Liver (tissue), 3 donors: ENCODE measurements at regions not wholly inside any gene's neighbourhood (a gene's known extent, or its start where the extent isn't known, plus 50 kb on each side); places are given as distances from the start of the nearest gene placed in this dataset.

ENCODE experiments used
- RAD21 ChIP-seq, 2 donors: IDR thresholded peaks; 2 replicates each; pipeline ENCODE4 v1.6.1; 2016; ENCODE audit warnings: antibody characterized with exemption in 2 of 2, mild to moderate bottlenecking in 2 of 2
- TAF1 ChIP-seq: conservative IDR thresholded peaks from 2 replicates; pipeline ENCODE4 v1.6.1; 2016; ENCODE audit warnings: antibody characterized with exemption, mild to moderate bottlenecking
- YY1 ChIP-seq: IDR thresholded peaks from 2 replicates; pipeline ENCODE4 v1.6.1; 2016; ENCODE audit warnings: antibody characterized with exemption, mild to moderate bottlenecking
- TF ChIP-seq, protein P1 (sequence below): fragments of 150-350 bp; IDR thresholded peaks from 2 replicates; pipeline ENCODE4 v1.5.1; 2017; ENCODE audit warnings: improper control_type of control experiment, low read depth, low read length; ENCODE audit not compliant: missing input control
- donor health status: healthy.
- donor health status: healthy.

DNA sequence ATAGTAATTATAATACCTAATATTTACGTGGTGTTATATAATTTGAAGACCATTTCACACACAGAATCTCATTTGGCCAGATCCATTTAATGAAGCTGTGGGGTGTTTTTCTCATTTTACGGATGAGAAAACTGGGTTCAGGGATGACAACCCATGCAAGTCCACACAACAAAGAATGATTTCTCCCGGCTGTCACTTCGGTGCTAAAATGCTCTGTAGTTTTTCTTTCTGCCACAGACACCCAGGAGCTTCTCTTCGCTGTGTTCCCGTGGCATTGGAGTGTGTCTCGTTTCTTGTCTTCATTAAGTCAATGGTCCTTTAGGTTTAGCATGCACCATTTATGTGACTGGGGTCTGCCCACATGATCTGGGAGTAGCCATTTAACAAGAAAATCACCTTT, 308.5 kb downstream of the ENC1 start:
- TF ChIP-seq RAD21 (IDR thresholded peaks at IDR 0.05): no peak
- TF ChIP-seq, protein P1, sequence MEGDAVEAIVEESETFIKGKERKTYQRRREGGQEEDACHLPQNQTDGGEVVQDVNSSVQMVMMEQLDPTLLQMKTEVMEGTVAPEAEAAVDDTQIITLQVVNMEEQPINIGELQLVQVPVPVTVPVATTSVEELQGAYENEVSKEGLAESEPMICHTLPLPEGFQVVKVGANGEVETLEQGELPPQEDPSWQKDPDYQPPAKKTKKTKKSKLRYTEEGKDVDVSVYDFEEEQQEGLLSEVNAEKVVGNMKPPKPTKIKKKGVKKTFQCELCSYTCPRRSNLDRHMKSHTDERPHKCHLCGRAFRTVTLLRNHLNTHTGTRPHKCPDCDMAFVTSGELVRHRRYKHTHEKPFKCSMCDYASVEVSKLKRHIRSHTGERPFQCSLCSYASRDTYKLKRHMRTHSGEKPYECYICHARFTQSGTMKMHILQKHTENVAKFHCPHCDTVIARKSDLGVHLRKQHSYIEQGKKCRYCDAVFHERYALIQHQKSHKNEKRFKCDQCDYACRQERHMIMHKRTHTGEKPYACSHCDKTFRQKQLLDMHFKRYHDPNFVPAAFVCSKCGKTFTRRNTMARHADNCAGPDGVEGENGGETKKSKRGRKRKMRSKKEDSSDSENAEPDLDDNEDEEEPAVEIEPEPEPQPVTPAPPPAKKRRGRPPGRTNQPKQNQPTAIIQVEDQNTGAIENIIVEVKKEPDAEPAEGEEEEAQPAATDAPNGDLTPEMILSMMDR: no peak
- TF ChIP-seq YY1: no peak
- no peak for TF ChIP-seq TAF1
